HPDE6-E6E7 (cell line): ENCODE measurements at regions not wholly inside any gene's neighbourhood (a gene's known extent, or its start where the extent isn't known, plus 50 kb on each side); places are given as distances from the start of the nearest gene placed in this dataset.
"Not testable (repeated sequence)": the region's sequence is repeated elsewhere in the genome, so short reads cannot be mapped to it uniquely, and the experiment has no call there.

Source experiments
- DNase-seq: peaks from one replicate; pipeline ENCODE4 v3.0.0; 2011; ENCODE audit warnings: missing footprints; ENCODE audit errors: extremely low spot score

DNA sequence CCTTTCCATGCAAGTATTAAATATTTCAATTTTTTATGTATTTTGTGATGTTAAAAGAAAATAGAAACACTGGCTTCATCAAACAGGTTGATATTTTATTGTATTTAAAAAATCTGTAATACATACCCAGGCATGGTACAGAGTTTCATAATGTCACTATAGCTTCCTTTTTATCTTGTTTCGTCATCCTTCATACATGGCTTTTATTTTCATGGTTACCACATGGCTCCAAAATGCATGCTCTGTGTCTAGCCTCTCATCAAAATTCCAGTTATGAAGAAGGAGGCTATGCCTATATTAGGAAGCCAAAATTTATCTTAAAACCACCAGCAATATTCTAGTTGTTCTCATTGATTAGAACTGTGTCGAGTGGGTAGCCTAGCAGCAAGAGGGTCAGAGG is 464.8 kb downstream of the BTG1 start:
- DNase-seq: no peak

DNA sequence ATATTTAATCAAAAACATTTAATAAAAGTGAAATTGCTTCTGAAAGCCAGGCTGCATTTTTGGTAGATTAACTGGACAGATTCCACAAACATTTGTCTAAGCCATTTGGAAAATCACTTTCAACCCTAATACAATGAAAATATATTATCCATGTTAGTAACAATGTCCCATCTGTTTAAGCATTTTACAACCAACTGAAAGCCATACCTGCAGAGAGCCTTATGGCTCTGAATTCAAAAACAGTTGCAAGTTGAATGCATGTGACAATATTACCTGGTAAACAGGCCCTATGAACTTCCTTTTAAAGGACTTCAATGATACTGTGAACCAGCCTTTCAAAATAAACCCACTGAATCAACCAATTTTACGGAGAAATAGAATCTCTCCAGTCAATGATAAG is 468.1 kb downstream of the BTG1 start:
- DNase-seq: no peak

DNA sequence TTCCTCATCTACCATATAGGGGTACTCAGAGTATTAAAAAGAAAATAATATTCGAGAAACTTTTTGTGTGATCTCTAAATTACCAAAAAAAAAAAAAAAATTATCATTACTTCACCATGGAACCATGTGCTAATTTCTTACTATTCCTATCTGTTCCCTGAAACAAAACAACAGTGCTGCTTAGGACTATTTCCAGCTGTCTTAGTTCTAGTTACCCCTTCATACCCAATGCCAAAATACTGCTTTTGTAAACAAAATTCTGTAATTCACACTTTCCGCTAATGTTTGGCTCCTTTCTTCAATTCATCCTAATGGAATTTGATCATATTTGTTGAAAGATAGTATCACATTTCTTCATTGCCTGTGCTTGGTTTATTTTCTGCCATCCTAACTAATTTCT is 470.2 kb downstream of the BTG1 start:
- DNase-seq: no peak

DNA sequence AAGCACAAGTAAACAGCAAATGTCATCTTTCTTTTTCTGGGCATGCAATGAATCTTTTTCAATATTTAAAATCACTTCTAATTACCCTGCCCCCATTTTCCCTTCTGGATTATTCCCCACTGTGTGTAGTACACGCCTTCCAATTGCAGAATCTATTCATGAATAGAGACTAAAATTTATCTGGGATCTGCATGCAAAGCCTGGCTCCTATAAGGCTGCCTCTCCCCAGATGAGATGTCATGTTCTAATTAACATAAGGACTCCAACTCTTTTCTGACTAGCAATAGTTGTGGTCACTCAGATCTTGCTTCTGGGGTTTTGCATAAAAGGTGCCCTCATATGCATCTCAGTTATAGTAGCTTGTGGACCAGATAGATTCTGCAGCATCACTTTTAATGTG is 473.5 kb downstream of the BTG1 start:
- no peak for DNase-seq

DNA sequence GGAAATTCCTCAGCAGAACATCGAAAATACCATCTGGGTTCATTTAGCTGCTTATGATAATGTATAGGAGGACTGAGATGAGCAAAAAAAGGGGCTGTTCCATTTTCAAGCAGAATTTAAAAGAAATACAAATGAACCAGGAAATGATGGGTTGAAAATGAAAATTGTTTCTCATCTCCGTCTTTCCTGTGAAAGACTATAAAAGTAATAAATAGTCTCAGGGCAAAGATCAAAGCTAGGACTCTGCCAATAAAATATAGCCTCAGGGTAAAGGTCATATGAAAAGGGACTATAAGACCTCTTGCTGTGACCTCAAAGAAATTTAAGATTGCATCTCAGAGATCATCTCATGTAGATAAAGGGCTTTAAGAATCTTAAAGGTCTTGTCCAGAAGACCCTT is 478.0 kb downstream of the BTG1 start:
- no peak for DNase-seq

DNA sequence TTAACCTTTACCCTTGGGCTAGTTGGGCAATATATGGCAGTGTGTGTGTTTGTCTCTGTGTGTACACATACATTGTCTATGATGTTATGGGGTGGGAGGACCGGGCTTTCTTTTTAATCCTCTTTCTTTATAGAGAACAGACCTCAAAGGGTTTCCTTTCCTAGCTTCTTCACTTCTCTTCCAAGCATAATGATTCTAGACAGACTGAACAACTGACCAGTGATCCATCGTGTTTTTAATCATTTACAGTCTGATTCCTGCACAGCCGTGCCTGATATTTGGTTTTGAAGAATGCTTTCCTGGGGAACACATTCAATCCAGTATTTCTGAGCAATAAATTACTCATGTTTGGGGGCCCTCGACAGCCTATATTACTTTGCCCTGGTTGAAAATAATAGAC is 481.1 kb upstream of the DCN start:
- no peak for DNase-seq

DNA sequence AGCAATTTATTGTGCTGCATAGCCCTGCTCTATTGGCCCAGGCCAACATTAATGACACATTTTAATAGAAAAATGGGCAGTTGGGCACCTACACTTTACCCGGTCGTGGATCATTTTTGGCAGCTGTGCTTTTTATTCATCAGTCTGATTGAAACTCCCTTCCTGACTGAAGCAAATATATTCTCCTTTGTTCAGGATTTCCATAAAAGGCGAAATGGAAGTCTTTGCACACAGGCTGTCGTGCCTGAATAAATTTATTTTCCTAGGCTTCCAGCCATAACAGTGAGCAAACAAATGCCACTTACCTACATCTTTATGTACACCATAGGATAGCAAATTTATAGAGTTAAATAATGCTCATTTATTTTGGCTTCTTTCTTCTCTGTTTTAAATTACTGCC is 480.7 kb upstream of the DCN start:
- no peak for DNase-seq

DNA sequence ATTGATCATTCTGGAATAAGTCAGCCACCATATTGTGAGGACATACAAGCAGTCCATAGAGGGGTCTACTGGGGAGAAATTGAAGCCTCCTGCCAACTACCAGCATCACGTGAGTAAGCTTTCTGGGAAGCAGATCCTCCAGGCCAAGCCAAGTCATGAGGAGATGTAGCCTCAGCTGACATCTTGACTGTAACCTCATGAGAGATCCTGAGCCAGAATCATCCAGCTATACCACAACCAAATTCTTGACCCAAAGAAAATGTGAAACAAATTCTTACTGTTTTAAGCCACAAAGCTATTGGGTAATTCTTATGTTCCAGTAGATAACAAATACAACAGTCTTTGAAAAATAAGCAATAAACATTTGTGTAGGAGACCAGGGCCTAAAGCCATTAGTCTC is 479.4 kb upstream of the DCN start:
- no peak for DNase-seq

DNA sequence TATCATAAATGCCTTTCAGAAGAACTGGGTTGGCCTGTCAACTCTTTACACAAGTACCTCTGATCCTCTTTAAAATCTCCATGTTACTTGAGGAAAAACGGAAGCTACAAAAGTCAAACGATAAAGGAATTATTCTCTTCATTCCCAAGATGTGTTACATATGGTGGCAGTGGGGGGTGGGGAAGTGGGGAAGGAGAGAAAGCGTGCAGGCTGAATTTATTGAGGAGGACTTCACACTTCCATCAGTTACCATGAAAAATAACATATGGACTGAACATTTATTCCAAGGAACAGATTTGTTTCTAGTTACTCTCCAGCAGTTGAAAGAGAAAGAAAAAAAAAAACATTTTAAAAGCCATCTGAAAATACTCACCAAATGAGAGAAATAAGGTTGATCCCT is 474.4 kb upstream of the DCN start:
- DNase-seq: no peak

DNA sequence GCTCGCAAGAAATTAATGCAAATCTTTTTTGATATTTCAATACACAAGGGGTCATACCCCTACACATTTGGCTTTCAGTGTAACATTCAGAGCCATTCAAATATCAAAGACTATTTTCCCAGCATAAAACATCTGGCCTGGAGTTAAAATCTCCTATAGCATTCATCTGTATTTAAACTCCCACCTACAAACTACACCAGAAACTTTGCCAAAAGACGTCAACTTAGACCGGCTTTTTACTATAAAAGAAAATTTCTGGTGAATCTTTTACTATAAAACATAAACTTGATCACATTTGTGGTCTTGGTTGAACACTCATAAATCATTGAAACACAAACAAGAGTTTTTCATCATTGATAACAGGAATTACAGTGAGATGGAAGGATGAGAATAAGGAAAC is 473.3 kb upstream of the DCN start:
- no peak for DNase-seq

DNA sequence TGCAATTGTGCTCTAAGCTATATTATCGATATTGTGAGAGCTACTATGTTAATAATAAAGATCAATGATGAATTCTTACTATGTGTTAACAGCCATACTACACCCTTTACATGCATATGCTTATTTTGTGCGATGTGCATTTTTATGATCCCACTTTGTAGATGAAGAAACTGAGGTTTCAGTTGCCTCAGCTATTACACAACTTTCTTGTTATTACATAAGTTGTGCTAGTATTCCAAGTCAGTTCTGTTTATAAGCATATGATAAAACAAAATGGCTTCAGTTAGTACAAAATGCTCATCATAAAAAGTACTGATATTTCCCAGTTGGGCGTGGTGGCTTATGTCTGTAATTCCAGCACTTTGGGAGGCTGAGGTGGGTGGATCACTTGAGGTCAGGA is 471.5 kb upstream of the DCN start:
- DNase-seq: no peak

DNA sequence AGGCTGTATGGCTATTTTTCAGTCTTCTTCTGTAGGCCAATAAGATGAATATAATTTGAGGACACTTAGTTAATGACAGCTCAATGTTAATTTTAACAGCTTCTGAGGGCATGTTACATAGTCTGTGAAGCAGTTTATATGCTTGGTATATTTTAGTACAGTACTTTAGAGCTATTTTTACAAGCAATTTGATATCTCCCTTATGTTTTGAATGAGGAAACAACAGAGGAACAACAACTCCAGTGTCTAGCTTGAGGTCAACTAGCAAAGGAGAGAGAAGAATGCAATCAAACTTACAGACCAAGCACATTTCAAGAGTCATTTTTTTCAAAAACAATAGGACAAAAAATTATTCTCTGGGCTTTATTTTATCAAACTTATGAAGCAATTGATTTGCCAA is 469.1 kb upstream of the DCN start:
- DNase-seq: no peak

DNA sequence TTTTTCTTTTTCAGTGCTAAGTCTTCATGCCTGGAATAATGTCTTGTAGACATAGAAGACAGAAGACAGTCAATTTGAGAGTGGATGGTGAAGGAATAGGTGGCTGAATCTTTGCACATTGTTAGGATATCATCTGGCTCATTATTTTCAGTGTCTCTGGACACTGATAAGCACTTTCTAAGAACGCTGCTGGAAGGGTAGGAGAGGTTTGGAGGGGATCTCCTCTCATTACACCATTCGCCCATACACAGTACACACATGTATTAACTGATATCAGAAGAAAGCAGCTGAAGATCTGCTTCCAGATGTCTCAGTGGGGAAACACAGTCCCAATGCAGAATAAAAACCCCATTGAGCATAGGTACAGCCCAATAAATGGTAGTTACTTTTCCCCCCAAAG is 461.1 kb upstream of the DCN start:
- DNase-seq: no peak

DNA sequence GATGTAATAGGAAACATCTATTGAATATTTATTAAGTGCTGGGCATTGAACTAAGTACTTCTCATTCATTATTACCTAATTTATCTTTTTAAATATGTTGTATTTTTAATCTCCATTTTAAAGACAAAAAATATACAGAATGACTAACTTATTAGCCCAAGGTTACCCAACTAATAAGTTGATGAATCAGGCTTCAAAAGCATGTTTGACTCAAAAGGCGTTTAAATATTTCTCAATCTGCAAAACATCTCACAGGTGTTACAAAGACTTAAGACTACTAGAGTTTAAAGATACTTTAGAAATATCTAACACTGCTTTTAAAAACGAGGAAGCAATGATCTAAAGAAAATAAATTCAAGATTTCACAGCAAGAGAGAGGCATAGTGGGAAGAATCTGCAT is 457.4 kb upstream of the DCN start:
- no peak for DNase-seq

DNA sequence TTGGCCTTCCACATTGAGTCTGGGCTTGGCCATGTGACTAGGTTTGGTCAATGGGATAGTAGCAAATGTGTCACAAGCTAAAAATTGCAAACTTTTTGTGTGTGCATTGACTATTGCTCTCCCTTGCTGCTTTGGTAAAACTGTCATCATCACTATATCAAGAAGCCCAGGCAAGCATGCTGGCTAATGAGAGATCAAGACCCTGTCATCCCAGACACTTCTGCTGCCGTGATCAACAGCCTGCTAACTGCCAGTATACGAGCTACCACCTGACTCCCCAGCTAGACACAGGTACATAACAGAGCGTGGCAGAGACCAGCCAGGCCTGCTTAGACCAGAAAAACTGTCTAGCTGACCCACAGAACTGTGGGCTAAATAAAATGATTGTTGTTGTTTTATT is 456.7 kb upstream of the DCN start:
- DNase-seq: no peak

DNA sequence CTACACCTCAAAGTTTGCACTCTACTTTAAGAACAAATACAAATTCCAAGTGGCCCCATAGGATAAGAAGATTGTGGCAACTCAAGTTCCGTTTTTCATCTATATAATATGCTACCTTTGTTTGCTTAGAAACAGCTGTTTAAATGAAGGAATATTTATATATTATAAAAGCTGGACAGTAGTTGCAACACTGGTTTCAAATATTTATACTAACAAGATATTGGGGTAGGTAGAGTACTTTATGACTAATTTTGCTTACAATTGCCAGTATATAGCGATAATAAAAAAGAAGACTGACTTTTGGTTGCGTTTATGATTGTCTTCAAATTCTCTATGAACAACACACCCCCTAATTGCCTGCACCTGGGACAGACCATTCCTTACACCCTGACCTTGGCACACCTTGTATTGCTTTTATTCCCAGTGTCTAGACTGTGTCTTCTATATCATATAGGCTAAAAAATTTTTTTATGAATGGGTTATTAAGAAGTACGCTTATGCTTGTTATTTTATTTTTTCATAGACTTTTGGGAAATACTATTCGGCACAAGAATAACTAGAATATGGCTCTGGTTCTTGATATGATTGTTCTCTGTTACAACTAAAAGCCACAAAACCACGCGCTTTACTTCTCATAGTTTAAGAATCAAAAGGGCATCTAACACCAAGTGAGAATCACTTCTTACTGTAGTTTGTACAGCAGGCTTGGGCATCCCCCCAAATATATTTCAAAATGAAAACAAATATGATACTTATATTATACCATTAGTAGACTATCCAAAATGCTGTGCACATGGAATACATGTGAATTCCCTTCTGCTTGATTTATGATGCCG is 455.4 kb upstream of the DCN start:
- no peak for DNase-seq

DNA sequence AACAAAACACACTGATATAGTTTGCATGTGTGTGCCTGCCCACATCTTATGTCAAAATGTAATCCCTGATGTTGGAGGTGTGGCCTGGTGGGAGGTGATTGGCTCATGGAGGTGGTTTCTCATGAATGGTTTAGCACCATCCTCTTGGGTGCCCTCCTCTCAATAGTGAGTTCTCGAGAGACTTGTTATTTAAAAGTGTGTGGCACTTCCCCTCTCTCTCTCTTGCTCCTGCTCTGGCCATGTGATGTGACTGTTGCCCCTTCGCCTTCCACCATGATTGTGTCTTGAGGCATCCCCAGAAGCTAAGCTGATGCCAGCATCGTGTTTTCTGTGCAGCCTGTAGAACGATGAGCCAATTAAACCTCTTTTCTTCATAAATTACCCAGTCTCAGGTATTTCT is 454.1 kb upstream of the DCN start:
- no peak for DNase-seq

DNA sequence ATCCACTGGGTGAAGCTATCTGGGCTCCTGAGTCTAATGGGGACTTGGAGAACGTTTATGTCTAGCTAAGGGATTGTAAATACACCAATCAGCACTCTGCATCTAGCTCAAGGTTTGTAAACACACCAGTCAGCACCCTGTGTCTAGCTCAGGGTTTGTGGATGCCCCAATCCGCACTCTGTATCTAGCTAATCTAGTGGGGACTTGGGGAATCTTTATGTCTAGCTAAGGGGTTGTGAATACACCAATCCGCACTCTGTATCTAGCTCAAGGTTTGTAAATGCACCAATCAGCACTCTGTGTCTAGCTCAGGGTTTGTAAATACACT is 451.7 kb upstream of the DCN start:
- DNase-seq: not testable (repeated sequence)

DNA sequence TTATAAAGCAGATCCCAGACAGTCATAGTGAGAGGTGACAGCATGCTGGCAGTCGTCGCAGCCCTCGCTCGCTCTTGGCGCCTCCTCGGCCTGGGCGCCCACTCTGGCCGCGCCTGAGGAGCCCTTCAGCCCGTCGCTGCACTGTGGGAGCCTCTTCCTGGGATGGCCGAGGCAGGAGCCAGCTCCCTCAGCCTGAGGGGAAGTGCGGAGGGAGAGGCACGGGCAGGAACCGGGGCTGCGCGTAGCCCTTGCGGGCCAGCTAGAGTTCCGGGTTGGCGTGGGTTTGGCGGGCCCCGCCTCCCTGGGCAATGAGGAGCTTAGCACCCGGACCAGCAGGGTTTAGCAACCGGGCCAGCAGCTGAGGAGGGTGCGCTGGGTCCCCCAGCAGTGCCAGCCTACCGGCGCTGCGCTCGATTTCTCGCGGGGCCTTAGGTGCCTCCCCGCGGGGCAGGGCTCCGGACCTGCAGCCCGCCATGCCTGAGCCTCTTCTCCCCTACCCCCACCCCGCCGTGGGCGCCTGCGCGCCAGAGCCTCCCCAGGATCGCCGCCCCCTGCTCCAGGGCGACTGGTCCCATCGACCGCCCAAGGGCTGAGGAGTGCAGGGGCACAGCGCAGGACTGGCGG is 451.2 kb upstream of the DCN start:
- DNase-seq: no peak

DNA sequence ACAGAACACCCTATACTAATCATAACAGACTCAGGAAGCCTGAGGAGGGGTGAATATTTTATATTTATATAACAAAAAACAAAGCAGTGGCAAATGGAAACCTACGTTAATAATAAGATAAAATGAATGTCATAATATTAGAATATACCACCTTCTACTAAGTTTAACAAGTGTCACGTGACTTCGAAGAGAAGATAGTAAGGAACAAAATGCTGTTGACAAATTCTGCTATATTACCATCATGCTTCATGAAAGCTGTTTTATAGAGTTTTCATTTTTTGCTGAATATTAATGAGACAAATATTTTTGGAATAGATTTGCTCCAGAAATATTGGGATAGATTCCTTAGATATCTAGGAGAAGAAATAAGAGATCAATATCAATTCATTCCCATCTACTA is 450.6 kb upstream of the DCN start:
- no peak for DNase-seq

DNA sequence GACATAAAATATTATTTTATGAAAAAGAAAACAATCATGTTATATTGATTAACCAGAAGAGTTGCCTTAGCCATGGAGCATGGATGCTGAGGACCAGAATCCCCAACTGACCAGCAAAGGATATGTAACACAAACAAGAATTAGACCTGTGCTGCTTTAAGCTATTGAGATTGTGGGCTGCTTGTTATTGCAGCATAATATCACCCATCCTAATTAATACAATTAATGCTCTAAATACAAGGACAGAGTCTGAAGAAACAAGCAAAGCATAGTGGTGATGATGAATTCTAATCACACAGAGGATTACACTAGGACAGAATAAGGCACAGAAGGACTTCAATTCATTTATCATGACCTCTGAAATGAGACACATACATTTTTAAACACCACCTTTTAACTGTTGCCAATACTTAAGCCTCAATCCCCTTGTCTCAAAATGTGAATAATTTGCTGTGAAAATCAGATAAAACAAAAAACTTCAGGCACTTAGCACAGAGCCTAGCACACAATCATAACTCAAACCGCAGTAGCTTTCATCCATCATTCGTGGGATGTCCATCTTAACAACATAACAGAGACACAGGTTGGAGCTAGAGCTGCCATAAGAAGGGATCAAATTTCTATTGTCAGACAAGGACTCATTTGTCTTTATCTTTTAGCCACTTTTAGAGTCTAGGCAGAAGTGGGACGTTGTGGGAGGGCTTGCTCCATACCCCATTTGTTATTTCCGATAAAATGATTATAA is 449.6 kb upstream of the DCN start:
- DNase-seq: no peak

DNA sequence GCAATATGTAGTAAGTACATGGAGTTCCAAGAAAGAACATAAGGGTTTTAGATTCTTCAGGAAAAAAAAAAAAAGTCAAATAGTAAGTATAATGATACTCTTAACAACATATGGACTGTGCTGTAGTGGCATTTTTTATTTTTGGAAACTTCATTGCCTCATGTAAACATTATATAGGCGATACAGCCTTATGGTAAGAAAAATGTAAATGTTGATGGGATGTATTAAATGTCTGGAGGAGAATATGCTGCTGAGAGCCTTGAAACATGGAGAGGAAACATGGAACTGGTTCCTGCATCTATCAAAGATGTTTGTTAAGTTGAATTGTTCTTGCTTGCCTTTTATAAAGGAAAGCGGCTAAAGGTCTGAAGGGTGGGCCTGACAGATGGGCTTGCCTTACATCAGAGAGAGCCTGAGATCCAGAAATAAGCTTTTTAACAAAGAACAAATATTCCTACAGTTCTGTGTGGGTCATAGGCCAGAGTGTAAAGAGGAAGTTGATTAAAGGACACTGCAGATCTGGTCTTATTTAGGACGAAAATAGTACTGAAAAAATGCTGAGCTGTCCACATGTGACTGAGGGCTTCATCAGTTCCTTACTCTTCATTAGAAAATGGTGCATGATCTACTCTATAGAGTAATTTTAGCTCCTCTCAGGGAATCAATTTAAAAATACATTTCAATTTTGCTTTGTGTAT is 448.1 kb upstream of the DCN start:
- no peak for DNase-seq

DNA sequence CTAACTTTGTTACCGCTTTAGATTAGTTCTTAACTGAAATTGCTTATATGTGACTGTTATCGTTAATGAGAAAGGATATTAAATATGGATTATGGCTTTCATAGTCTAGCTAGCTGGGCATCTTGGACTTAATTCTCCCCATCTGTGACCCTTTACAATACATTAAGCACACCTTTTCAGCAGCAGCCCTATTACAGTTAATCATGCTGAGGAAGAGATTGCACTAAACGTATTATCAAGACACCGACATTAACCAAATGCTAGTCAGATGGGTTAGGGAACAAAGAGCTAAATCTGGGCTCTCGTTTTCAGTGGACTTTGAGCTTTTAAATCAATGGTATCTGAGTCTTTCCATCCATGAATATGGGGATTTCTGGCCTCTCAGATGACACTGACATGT is 447.5 kb upstream of the DCN start:
- no peak for DNase-seq
